Vagina (tissue), 2 donors: ENCODE measurements at regions not wholly inside any gene's neighbourhood (a gene's known extent, or its start where the extent isn't known, plus 50 kb on each side); places are given as distances from the start of the nearest gene placed in this dataset.

Experiments
- POLR2A ChIP-seq, 2 donors: fragments of 450-650 bp; IDR thresholded peaks; one replicate each; pipeline ENCODE4 v1.6.1; 2017; ENCODE audit warnings: antibody characterized with exemption in 2 of 2, mild to moderate bottlenecking in 2 of 2, moderate library complexity in 2 of 2
- TF ChIP-seq, protein P1 (sequence below), 3 experiments: fragments of 450-650 bp in 2 of 3; fragments of 200-600 bp in 1 of 3; sonication (generic) in 1 of 3; IDR thresholded peaks; one replicate each; pipeline ENCODE4 v1.5.1; 2017 to 2019; ENCODE audit warnings: antibody characterized with exemption in 3 of 3, mild to moderate bottlenecking in 2 of 3, moderate library complexity in 2 of 3

DNA sequence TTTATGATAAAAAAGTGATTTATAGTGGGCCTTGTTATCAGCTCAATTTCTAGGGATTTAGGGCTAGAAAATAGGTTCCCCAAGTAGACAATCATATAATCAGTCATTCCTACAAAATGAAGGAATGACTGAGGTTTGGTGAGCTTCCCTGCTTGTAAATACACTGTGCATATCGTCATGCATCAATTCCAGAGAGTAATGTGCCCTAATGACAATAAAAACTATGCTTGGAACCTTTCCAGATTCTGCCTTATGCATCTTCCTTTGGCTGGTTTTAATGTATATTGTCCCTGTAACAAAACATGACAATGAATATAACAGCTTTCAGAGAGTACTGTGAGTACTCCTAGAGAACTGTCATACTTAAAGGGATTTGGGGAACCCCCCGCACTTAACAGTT is 1310.9 kb downstream of the PCDH7 start:
- TF ChIP-seq POLR2A (IDR thresholded peaks at IDR 0.05) = no peak
- TF ChIP-seq, protein P1, sequence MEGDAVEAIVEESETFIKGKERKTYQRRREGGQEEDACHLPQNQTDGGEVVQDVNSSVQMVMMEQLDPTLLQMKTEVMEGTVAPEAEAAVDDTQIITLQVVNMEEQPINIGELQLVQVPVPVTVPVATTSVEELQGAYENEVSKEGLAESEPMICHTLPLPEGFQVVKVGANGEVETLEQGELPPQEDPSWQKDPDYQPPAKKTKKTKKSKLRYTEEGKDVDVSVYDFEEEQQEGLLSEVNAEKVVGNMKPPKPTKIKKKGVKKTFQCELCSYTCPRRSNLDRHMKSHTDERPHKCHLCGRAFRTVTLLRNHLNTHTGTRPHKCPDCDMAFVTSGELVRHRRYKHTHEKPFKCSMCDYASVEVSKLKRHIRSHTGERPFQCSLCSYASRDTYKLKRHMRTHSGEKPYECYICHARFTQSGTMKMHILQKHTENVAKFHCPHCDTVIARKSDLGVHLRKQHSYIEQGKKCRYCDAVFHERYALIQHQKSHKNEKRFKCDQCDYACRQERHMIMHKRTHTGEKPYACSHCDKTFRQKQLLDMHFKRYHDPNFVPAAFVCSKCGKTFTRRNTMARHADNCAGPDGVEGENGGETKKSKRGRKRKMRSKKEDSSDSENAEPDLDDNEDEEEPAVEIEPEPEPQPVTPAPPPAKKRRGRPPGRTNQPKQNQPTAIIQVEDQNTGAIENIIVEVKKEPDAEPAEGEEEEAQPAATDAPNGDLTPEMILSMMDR (IDR thresholded peaks at IDR 0.05) = no peak
